ENCODE measurements at regions not wholly inside any gene's neighbourhood (a gene's known extent, or its start where the extent isn't known, plus 50 kb on each side); places are given as distances from the start of the nearest gene placed in this dataset.

- DNase-seq = no peak
These were observed 308.4 kb upstream of the KLF6 start for GRCh38 chr10:4093438-4093837.

- peak; percentile 14 to 67 for DNase-seq
These were observed 303.5 kb upstream of the KLF6 start for GRCh38 chr10:4088354-4089066.

- DNase-seq = no peak
These were observed 301.3 kb upstream of the KLF6 start for GRCh38 chr10:4086131-4086898.

GRCh38 chr10:4083509-4084003, 298.5 kb upstream of the KLF6 start:
- no peak for DNase-seq

GRCh38 chr10:4082861-4083260, 297.9 kb upstream of the KLF6 start:
- DNase-seq = no peak

GRCh38 chr10:4081685-4082111, 296.7 kb upstream of the KLF6 start:
- no peak for DNase-seq

- DNase-seq = no peak
These were observed 295.3 kb upstream of the KLF6 start for GRCh38 chr10:4080225-4080805.

- no peak for DNase-seq
These were observed 294.8 kb upstream of the KLF6 start for GRCh38 chr10:4079803-4080202.

GRCh38 chr10:4077804-4078203, 292.8 kb upstream of the KLF6 start:
- DNase-seq = no peak

GRCh38 chr10:4076983-4077382, 292.0 kb upstream of the KLF6 start:
- no peak for DNase-seq

GRCh38 chr10:4075443-4075842, 290.4 kb upstream of the KLF6 start:
- no peak for DNase-seq

- no peak for DNase-seq
These were observed 289.8 kb upstream of the KLF6 start for GRCh38 chr10:4074545-4075407.

- DNase-seq = no peak
These were observed 288.9 kb upstream of the KLF6 start for GRCh38 chr10:4073912-4074311.

- no peak for DNase-seq
These were observed 286.1 kb upstream of the KLF6 start for GRCh38 chr10:4070921-4071660.

- no peak for DNase-seq
These were observed 285.2 kb upstream of the KLF6 start for GRCh38 chr10:4070184-4070583.

- DNase-seq = no peak
These were observed 284.5 kb upstream of the KLF6 start for GRCh38 chr10:4069491-4069890.

GRCh38 chr10:4068629-4069028, 283.6 kb upstream of the KLF6 start:
- no peak for DNase-seq

- no peak for DNase-seq
These were observed 283.0 kb upstream of the KLF6 start for GRCh38 chr10:4067931-4068561.

- DNase-seq = peak in 1 of 2 experiments; percentile 40
These were observed 282.5 kb upstream of the KLF6 start for GRCh38 chr10:4067531-4067930.

GRCh38 chr10:4066581-4067390, 281.8 kb upstream of the KLF6 start:
- DNase-seq = no peak

- DNase-seq = no peak
These were observed 279.5 kb upstream of the KLF6 start for GRCh38 chr10:4064489-4064888.
